Naive thymus-derived CD4-positive, alpha-beta T cell (primary cell): ENCODE measurements at regions not wholly inside any gene's neighbourhood (a gene's known extent, or its start where the extent isn't known, plus 50 kb on each side); places are given as distances from the start of the nearest gene placed in this dataset.

ENCODE experiments used
- ATAC-seq: fragments of 150-1000 bp; cut with Tn5 transposase; 2 replicates; pipeline ENCODE4 v1.10.0; 2021; ENCODE audit warnings: mild to moderate bottlenecking, moderate library complexity
- CTCF ChIA-PET: fragments of 350-600 bp; sonication (Branson Sonifier 250); formaldehyde crosslinking; loops from one replicate; lab custom pipeline; 2021; ENCODE audit warnings: antibody characterized with exemption; lab: Charles Lee
- POLR2A ChIA-PET: fragments of 350-600 bp; sonication (Branson Sonifier 250); formaldehyde crosslinking; loops from one replicate; lab custom pipeline; 2021; ENCODE audit warnings: antibody characterized with exemption, inconsistent platforms; lab: Charles Lee
- DNase-seq, 9 donors: peaks; one replicate each; pipeline versions ENCODE4 v3.0.0 to v3.0.0-alpha.2; 2020 to 2022; ENCODE audit warnings: mixed read lengths in 1 of 9
- H3K27ac ChIP-seq: one replicate; pipeline ENCODE4 v1.7.0; 2013; ENCODE audit warnings: mild to moderate bottlenecking, low read depth, low read length, moderate library complexity
- H3K27me3 ChIP-seq, 2 donors: one replicate each; pipeline ENCODE4 v1.7.0; 2013; ENCODE audit warnings: low read length in 2 of 2, mild to moderate bottlenecking in 2 of 2, moderate library complexity in 2 of 2; ENCODE audit not compliant: control insufficient read depth in 2 of 2, insufficient read depth in 2 of 2
- H3K36me3 ChIP-seq, 3 experiments: 1 replicate in 2 of 3; 2 replicates in 1 of 3; pipeline ENCODE4 v1.7.0; 2013; ENCODE audit warnings: low read length in 3 of 3, mild to moderate bottlenecking in 3 of 3, moderate library complexity in 1 of 3; ENCODE audit not compliant: insufficient read depth in 3 of 3, control insufficient read depth in 2 of 3
- H3K4me1 ChIP-seq, 2 donors: one replicate each; pipeline ENCODE4 v1.7.0; 2013; ENCODE audit warnings: low read length in 2 of 2, mild to moderate bottlenecking in 2 of 2, moderate library complexity in 1 of 2; ENCODE audit not compliant: control insufficient read depth in 2 of 2, insufficient read depth in 2 of 2
- H3K4me3 ChIP-seq: 2 replicates; pipeline ENCODE4 v1.7.0; 2013; ENCODE audit warnings: mild to moderate bottlenecking, low read length
- H3K9me3 ChIP-seq, 3 experiments: 1 replicate in 2 of 3; 2 replicates in 1 of 3; pipeline ENCODE4 v1.7.0; 2013; ENCODE audit warnings: low read length in 3 of 3; ENCODE audit not compliant: control insufficient read depth in 2 of 3
- H3K27ac Mint-ChIP-seq, 9 donors: one replicate each; pipeline ENCODE4 v1.8.0; 2020 to 2022; ENCODE audit warnings: mixed read lengths in 9 of 9, mild to moderate bottlenecking in 8 of 9, moderate library complexity in 5 of 9, inconsistent platforms in 2 of 9
- H3K27me3 Mint-ChIP-seq, 5 donors: one replicate each; pipeline ENCODE4 v1.8.0; 2021 to 2022; ENCODE audit warnings: mixed read lengths in 5 of 5, mild to moderate bottlenecking in 1 of 5
- H3K36me3 Mint-ChIP-seq, 5 donors: one replicate each; pipeline ENCODE4 v1.8.0; 2020 to 2022; ENCODE audit warnings: mixed read lengths in 5 of 5, mild to moderate bottlenecking in 3 of 5, inconsistent platforms in 1 of 5
- H3K4me1 Mint-ChIP-seq, 7 donors: one replicate each; pipeline ENCODE4 v1.8.0; 2020 to 2022; ENCODE audit warnings: mixed read lengths in 7 of 7, mild to moderate bottlenecking in 3 of 7, inconsistent platforms in 1 of 7
- H3K4me3 Mint-ChIP-seq, 10 donors: one replicate each; pipeline ENCODE4 v1.8.0; 2020 to 2022; ENCODE audit warnings: mild to moderate bottlenecking in 10 of 10, mixed read lengths in 10 of 10, moderate library complexity in 6 of 10, inconsistent platforms in 2 of 10
- H3K9me3 Mint-ChIP-seq, 11 donors: one replicate each; pipeline ENCODE4 v1.8.0; 2020 to 2022; ENCODE audit warnings: mixed read lengths in 11 of 11, mild to moderate bottlenecking in 4 of 11, inconsistent platforms in 1 of 11, moderate library complexity in 1 of 11
- intact Hi-C, 2 donors: fragments of 100-400 bp; cut with micrococcal nuclease; formaldehyde crosslinking; loops; one replicate each; pipeline ENCODE4 v1.15.1; 2023

GRCh38 chr11:115631609-115632008 is 127.4 kb upstream of the CADM1 start:
- no peak for DNase-seq
- H3K9me3 ChIP-seq, result no peaks in the 10 kb centered on the region

GRCh38 chr11:115630214-115630613 is 126.0 kb upstream of the CADM1 start:
- peaks cover 0 to 36% (median 15%) of the 10 kb centered on the region in 5 donors for H3K27me3 Mint-ChIP-seq
- H3K9me3 ChIP-seq, result no peaks in the 10 kb centered on the region
- H3K4me3 Mint-ChIP-seq, result no peak overlapping the region
- CTCF ChIA-PET, result no interaction called here
- intact Hi-C loops, result no loop called here
- no peaks in the 10 kb centered on the region for H3K4me1 ChIP-seq
- H3K27ac ChIP-seq, result no peak overlapping the region
- ATAC-seq, result no peak
- H3K36me3 ChIP-seq, result no peaks in the 10 kb centered on the region
- H3K4me3 ChIP-seq, result no peak overlapping the region
- no peaks in the 10 kb centered on the region for H3K4me1 Mint-ChIP-seq
- POLR2A ChIA-PET, result no interaction called here
- H3K9me3 Mint-ChIP-seq, result peaks cover 0 to 8% (median 0%) of the 10 kb centered on the region in 11 donors
- no peaks in the 10 kb centered on the region for H3K36me3 Mint-ChIP-seq
- H3K27ac Mint-ChIP-seq, result no peak overlapping the region
- no peaks in the 10 kb centered on the region for H3K27me3 ChIP-seq
- no peak for DNase-seq

More at GRCh38 chr11:115631609-115632008, 127.4 kb upstream of the CADM1 start:
- Histone ChIP-seq H3K27me3 (no peaks in the 10 kb centered on the region), H3K4me3 (no peak overlapping the region), H3K27ac (no peak overlapping the region), H3K4me1 (no peaks in the 10 kb centered on the region), H3K36me3 (no peaks in the 10 kb centered on the region)
- Mint-ChIP-seq H3K4me3 (no peak overlapping the region), H3K27me3 (peaks cover 0 to 28% (median 17%) of the 10 kb centered on the region in 5 donors), H3K36me3 (no peaks in the 10 kb centered on the region), H3K4me1 (no peaks in the 10 kb centered on the region), H3K9me3 (peaks cover 0 to 8% (median 0%) of the 10 kb centered on the region in 11 donors), H3K27ac (no peak overlapping the region)
- POLR2A ChIA-PET, result no interaction called here
- CTCF ChIA-PET, result no interaction called here
- no peak for ATAC-seq
- intact Hi-C loops, result no loop called here

- Histone ChIP-seq H3K4me3 (no peak overlapping the region), H3K9me3 (no peaks in the 10 kb centered on the region), H3K27me3 (no peaks in the 10 kb centered on the region), H3K4me1 (no peaks in the 10 kb centered on the region), H3K27ac (no peak overlapping the region), H3K36me3 (no peaks in the 10 kb centered on the region)
- ChIA-PET CTCF (no interaction called here), POLR2A (no interaction called here)
- Mint-ChIP-seq H3K27ac (no peak overlapping the region), H3K27me3 (peaks cover 0 to 39% (median 15%) of the 10 kb centered on the region in 5 donors), H3K9me3 (peaks cover 0 to 8% (median 0%) of the 10 kb centered on the region in 11 donors), H3K4me1 (no peaks in the 10 kb centered on the region), H3K36me3 (no peaks in the 10 kb centered on the region), H3K4me3 (no peak overlapping the region)
- ATAC-seq (no peak), DNase-seq (no peak)
- intact Hi-C loops, result no loop called here
These were observed 125.3 kb upstream of the CADM1 start for GRCh38 chr11:115629456-115630015.

- no peak overlapping the region for H3K4me3 Mint-ChIP-seq
- H3K36me3 ChIP-seq, result no peaks in the 10 kb centered on the region
- H3K27me3 ChIP-seq, result no peaks in the 10 kb centered on the region
- CTCF ChIA-PET, result no interaction called here
- H3K36me3 Mint-ChIP-seq, result no peaks in the 10 kb centered on the region
- H3K4me1 Mint-ChIP-seq, result no peaks in the 10 kb centered on the region
- H3K4me3 ChIP-seq, result no peak overlapping the region
- POLR2A ChIA-PET, result no interaction called here
- no peak overlapping the region for H3K27ac Mint-ChIP-seq
- H3K27me3 Mint-ChIP-seq, result peaks cover 0 to 47% (median 15%) of the 10 kb centered on the region in 5 donors
- DNase-seq, result no peak
- ATAC-seq, result no peak
- no peak overlapping the region for H3K27ac ChIP-seq
- no peaks in the 10 kb centered on the region for H3K9me3 ChIP-seq
- no peaks in the 10 kb centered on the region for H3K4me1 ChIP-seq
- intact Hi-C loops, result no loop called here
- peaks cover 0 to 5% (median 0%) of the 10 kb centered on the region in 11 donors for H3K9me3 Mint-ChIP-seq
These were observed 123.6 kb upstream of the CADM1 start for GRCh38 chr11:115627666-115628460.

GRCh38 chr11:115627071-115627470 is 122.9 kb upstream of the CADM1 start:
- Histone ChIP-seq H3K36me3 (no peaks in the 10 kb centered on the region), H3K27me3 (no peaks in the 10 kb centered on the region), H3K4me1 (no peaks in the 10 kb centered on the region), H3K9me3 (no peaks in the 10 kb centered on the region), H3K27ac (no peak overlapping the region), H3K4me3 (no peak overlapping the region)
- no peaks in the 10 kb centered on the region for H3K4me1 Mint-ChIP-seq
- POLR2A ChIA-PET, result no interaction called here
- H3K27ac Mint-ChIP-seq, result no peak overlapping the region
- intact Hi-C loops, result no loop called here
- no peaks in the 10 kb centered on the region for H3K36me3 Mint-ChIP-seq
- peaks cover 0 to 49% (median 15%) of the 10 kb centered on the region in 5 donors for H3K27me3 Mint-ChIP-seq
- peaks cover 0 to 4% (median 0%) of the 10 kb centered on the region in 11 donors for H3K9me3 Mint-ChIP-seq
- H3K4me3 Mint-ChIP-seq, result no peak overlapping the region
- CTCF ChIA-PET, result no interaction called here
- ATAC-seq, result no peak
- DNase-seq, result no peak

- Histone ChIP-seq H3K4me3 (no peak overlapping the region), H3K27ac (no peak overlapping the region), H3K36me3 (no peaks in the 10 kb centered on the region), H3K27me3 (no peaks in the 10 kb centered on the region), H3K9me3 (no peaks in the 10 kb centered on the region), H3K4me1 (no peaks in the 10 kb centered on the region)
- H3K9me3 Mint-ChIP-seq, result peaks cover 0 to 4% (median 0%) of the 10 kb centered on the region in 11 donors
- no peak overlapping the region for H3K4me3 Mint-ChIP-seq
- DNase-seq (no peak), ATAC-seq (no peak)
- ChIA-PET POLR2A (no interaction called here), CTCF (no interaction called here)
- H3K27me3 Mint-ChIP-seq, result peaks cover 0 to 50% (median 15%) of the 10 kb centered on the region in 5 donors
- H3K4me1 Mint-ChIP-seq, result no peaks in the 10 kb centered on the region
- intact Hi-C loops, result no loop called here
- no peak overlapping the region for H3K27ac Mint-ChIP-seq
- no peaks in the 10 kb centered on the region for H3K36me3 Mint-ChIP-seq
These were observed 122.2 kb upstream of the CADM1 start for GRCh38 chr11:115626414-115626813.

GRCh38 chr11:115625502-115625901 is 121.3 kb upstream of the CADM1 start:
- Mint-ChIP-seq H3K4me3 (no peak overlapping the region), H3K27ac (no peak overlapping the region), H3K4me1 (no peaks in the 10 kb centered on the region), H3K9me3 (peaks cover 0 to 5% (median 0%) of the 10 kb centered on the region in 11 donors), H3K36me3 (no peaks in the 10 kb centered on the region), H3K27me3 (peaks cover 0 to 43% (median 9%) of the 10 kb centered on the region in 5 donors)
- no peaks in the 10 kb centered on the region for H3K4me1 ChIP-seq
- intact Hi-C loops, result no loop called here
- ATAC-seq, result no peak
- H3K9me3 ChIP-seq, result no peaks in the 10 kb centered on the region
- CTCF ChIA-PET, result no interaction called here
- POLR2A ChIA-PET, result no interaction called here
- DNase-seq, result no peak
- no peak overlapping the region for H3K27ac ChIP-seq
- H3K4me3 ChIP-seq, result no peak overlapping the region
- no peaks in the 10 kb centered on the region for H3K27me3 ChIP-seq
- H3K36me3 ChIP-seq, result no peaks in the 10 kb centered on the region
